ENCODE measurements at regions not wholly inside any gene's neighbourhood (a gene's known extent, or its start where the extent isn't known, plus 50 kb on each side); places are given as distances from the start of the nearest gene placed in this dataset.

DNA sequence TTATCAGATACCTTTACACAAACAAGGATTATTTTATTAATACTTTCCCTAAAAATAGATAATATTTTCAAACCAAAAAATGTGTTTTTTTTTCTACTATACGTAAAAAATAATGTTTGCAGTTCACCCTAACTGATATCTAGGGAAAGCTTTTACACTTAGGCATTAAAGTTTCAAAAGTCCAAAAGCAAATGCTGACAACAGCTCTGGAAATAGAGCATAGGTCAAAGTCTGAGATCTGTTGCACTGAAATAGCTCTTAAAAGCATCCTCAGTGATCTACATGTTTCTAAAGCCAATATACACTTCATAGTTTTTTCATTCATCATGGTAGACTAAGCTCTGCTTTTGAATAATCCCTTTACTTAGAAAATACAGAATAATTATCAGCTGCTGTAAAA is 222.8 kb downstream of the TRAM1L1 start:
- in situ Hi-C loops (cut with HindIII; ENCODE audit: low sequenced_read_pairs), result no loop called here
- no peak overlapping the region for H3K4me3 ChIP-seq (ENCODE audit: low read depth, low read length)
- no peak for DNase-seq (ENCODE audit: low read depth)
- TF ChIP-seq, protein P1, sequence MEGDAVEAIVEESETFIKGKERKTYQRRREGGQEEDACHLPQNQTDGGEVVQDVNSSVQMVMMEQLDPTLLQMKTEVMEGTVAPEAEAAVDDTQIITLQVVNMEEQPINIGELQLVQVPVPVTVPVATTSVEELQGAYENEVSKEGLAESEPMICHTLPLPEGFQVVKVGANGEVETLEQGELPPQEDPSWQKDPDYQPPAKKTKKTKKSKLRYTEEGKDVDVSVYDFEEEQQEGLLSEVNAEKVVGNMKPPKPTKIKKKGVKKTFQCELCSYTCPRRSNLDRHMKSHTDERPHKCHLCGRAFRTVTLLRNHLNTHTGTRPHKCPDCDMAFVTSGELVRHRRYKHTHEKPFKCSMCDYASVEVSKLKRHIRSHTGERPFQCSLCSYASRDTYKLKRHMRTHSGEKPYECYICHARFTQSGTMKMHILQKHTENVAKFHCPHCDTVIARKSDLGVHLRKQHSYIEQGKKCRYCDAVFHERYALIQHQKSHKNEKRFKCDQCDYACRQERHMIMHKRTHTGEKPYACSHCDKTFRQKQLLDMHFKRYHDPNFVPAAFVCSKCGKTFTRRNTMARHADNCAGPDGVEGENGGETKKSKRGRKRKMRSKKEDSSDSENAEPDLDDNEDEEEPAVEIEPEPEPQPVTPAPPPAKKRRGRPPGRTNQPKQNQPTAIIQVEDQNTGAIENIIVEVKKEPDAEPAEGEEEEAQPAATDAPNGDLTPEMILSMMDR (IDR thresholded peaks at IDR 0.05; ENCODE audit: low read depth, low read length, missing control alignments), result no peak

DNA sequence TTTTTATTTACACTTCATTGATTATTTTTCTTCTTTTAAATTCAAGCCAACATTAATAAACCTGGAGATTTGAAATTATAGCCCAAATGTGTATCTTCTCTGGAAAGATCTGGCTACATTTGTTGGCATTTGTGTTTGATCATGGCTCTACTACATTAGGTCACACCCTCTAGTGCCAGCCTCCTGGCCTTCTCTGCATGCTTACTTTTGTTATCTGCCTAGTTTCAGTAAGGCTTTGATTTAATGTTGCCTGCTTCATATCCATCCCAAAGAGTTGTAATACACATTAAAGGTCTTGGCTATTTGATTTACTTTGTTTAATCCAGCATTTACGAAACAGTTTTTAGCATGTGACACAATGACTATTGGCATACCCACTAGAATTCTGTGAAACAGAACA is 224.5 kb downstream of the TRAM1L1 start:
- TF ChIP-seq, protein P1 (IDR thresholded peaks at IDR 0.05; ENCODE audit: low read depth, low read length, missing control alignments), result no peak
- H3K4me3 ChIP-seq (ENCODE audit: low read depth, low read length), result no peak overlapping the region
- DNase-seq (ENCODE audit: low read depth), result no peak
- in situ Hi-C loops (cut with HindIII; ENCODE audit: low sequenced_read_pairs), result no loop called here

DNA sequence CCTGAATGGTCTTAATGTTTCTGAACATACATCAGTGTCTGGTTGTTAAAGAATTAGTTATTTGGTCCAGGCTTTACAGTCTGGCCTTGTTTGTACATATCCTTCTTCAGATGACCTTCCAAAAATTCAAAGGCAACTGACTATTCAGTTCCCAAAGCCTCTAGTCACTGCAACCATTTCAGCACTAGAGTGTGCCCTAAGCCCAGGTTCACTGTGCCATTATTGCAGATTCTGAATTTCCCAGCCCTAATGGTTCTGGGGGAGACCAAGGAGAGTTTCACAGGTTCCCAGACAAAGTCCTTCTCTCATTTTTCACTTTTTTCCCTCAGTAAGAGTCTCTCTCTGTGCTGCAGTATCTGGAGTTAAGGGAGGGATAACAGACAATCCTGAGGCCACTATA is 235.8 kb downstream of the TRAM1L1 start:
- no peak overlapping the region for H3K4me3 ChIP-seq (ENCODE audit: low read depth, low read length)
- DNase-seq (ENCODE audit: low read depth), result no peak
- in situ Hi-C loops (cut with HindIII; ENCODE audit: low sequenced_read_pairs), result no loop called here
- TF ChIP-seq, protein P1 (IDR thresholded peaks at IDR 0.05; ENCODE audit: low read depth, low read length, missing control alignments), result peak; percentile 15

DNA sequence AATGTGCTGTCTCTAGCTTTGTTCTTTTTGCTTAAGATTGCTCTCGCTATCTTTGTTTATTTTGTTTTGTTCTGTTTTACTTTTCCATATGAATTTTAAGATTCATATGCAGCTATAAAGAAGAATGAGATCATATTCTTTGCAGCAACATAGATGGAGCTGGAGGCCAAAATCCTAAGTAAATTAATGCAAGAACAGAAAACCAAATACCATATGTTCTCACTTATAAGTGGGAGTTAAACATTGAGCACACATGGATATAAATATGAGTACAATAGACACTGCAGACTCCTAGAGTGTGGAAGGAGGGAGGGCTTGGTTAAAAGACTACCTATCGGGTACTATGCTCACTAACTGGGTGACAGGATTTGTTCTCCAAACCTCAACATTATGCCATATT is 237.8 kb downstream of the TRAM1L1 start:
- DNase-seq (ENCODE audit: low read depth), result no peak
- H3K4me3 ChIP-seq (ENCODE audit: low read depth, low read length), result no peak overlapping the region
- TF ChIP-seq, protein P1 (IDR thresholded peaks at IDR 0.05; ENCODE audit: low read depth, low read length, missing control alignments), result no peak
- in situ Hi-C loops (cut with HindIII; ENCODE audit: low sequenced_read_pairs), result no loop called here

DNA sequence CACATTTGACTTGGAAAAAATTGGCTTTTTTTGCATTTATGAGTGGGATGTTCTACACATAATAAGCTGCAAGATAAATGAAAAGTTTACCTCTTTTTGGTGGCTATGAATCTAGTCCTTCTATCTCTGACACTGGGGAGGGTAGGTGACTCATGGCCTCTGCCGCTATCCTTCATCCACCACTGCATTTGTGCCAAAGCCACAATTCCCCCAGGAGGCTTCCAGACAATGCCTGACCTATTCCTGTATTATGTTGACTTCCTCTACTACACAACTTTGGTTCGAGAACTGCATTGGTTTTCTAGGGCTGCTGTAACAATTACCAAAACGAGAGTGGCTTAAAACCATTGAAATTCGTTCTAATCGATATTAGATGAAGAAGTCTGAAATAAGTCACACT is 245.6 kb downstream of the TRAM1L1 start:
- peak; percentile 87 for DNase-seq (ENCODE audit: low read depth)
- H3K4me3 ChIP-seq (ENCODE audit: low read depth, low read length), result no peak overlapping the region
- in situ Hi-C loops (cut with HindIII; ENCODE audit: low sequenced_read_pairs), result no loop called here
- TF ChIP-seq, protein P1 (IDR thresholded peaks at IDR 0.05; ENCODE audit: low read depth, low read length, missing control alignments), result no peak

DNA sequence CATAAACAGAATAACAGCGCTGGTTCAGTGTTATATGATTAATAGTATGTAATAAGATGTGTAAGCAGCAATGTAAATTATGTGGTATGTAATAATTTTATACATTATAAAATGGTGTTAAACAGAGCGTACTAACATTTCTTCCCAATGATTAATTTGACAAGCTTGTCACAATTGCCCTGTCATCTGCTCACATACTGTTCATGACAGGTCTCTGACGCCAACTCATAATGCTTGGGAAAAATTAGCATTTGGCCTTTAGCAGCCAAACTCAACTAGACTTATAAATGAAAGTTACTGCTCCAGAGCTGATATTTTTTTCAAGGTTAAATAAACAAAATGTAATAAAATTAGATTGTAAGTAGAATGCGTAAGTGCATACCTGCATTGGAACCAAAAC is 246.8 kb downstream of the TRAM1L1 start:
- in situ Hi-C loops (cut with HindIII; ENCODE audit: low sequenced_read_pairs), result no loop called here
- H3K4me3 ChIP-seq (ENCODE audit: low read depth, low read length), result no peak overlapping the region
- no peak for DNase-seq (ENCODE audit: low read depth)
- TF ChIP-seq, protein P1 (IDR thresholded peaks at IDR 0.05; ENCODE audit: low read depth, low read length, missing control alignments), result no peak

DNA sequence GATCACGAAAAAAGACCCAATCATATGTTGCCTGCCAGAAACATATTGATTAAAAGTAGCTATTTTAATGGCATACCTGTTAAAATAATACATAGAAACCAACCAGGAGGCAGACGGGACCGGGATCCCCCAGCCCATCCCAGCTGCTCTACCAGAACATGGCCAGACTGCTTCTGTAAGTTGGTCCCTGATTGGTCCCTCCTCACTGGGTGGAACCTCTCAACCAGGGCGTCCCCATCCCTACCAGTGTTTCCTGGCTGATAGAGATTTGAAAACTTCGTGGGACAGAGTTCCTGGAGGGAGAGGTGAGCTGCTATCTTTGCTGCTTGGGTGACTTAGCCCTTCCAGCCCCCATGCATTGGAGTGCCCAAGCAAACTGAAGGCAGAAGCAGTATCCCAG is 256.2 kb downstream of the TRAM1L1 start:
- in situ Hi-C loops (cut with HindIII; ENCODE audit: low sequenced_read_pairs), result no loop called here
- no peak for DNase-seq (ENCODE audit: low read depth)
- TF ChIP-seq, protein P1 (IDR thresholded peaks at IDR 0.05; ENCODE audit: low read depth, low read length, missing control alignments), result no peak
- H3K4me3 ChIP-seq (ENCODE audit: low read depth, low read length), result no peak overlapping the region
